Muscle of leg (tissue), 3 donors: ENCODE measurements at regions not wholly inside any gene's neighbourhood (a gene's known extent, or its start where the extent isn't known, plus 50 kb on each side); places are given as distances from the start of the nearest gene placed in this dataset.
A peak's percentile ranks its signal among the peaks of the same experiment; 100 is the strongest.

Experiments
- DNase-seq: peaks from one replicate; pipeline ENCODE4 v3.0.0; 2013
- H3K27ac ChIP-seq: one replicate; pipeline ENCODE4 v1.5.1; 2013; ENCODE audit warnings: mild to moderate bottlenecking, low read length, control low read depth
- H3K27me3 ChIP-seq: one replicate; pipeline ENCODE4 v1.6.1; 2013; ENCODE audit warnings: low read length; ENCODE audit not compliant: control insufficient read depth, insufficient read depth
- H3K36me3 ChIP-seq: one replicate; pipeline ENCODE4 v1.6.1; 2013; ENCODE audit warnings: low read length; ENCODE audit not compliant: control insufficient read depth, insufficient read depth
- H3K4me1 ChIP-seq: one replicate; pipeline ENCODE4 v1.6.1; 2013; ENCODE audit warnings: low read length; ENCODE audit not compliant: control insufficient read depth, insufficient read depth
- H3K4me3 ChIP-seq: one replicate; pipeline ENCODE4 v1.5.1; 2013; ENCODE audit warnings: low read length, control low read depth
- H3K9me3 ChIP-seq: replicated peaks from 2 replicates; pipeline ENCODE4 v1.6.1; 2013; ENCODE audit warnings: low read depth, low read length; ENCODE audit not compliant: control insufficient read depth
- WGBS: methylation state at CpG from one replicate; pipeline ENCODE4 v1.1.5; 2013; ENCODE audit warnings: missing lambda C conversion rate; ENCODE audit not compliant: insufficient coverage; 5-methylcytosine and 5-hydroxymethylcytosine counted together

- Histone ChIP-seq H3K4me1 (no peaks in the 10 kb centered on the region), H3K27me3 (no peaks in the 10 kb centered on the region), H3K36me3 (no peaks in the 10 kb centered on the region), H3K4me3 (no peak overlapping the region), H3K9me3 (no peaks in the 10 kb centered on the region), H3K27ac (no peak overlapping the region)
- 92% methylated on average over 2 of the region's 7 CpGs for WGBS
- DNase-seq = no peak
Measured at GRCh38 chr5:39785410-39785809, 360.6 kb upstream of the DAB2 start.

- no peak overlapping the region for H3K27ac ChIP-seq
- no peaks in the 10 kb centered on the region for H3K27me3 ChIP-seq
- no peaks in the 10 kb centered on the region for H3K36me3 ChIP-seq
- no peaks in the 10 kb centered on the region for H3K9me3 ChIP-seq
- DNase-seq = peak; percentile 24
- H3K4me3 ChIP-seq = no peak overlapping the region
- WGBS = no CpG with 5 or more reads among the region's 3 CpGs
- H3K4me1 ChIP-seq = no peaks in the 10 kb centered on the region
Measured at GRCh38 chr5:39783756-39784421, 359.1 kb upstream of the DAB2 start.

GRCh38 chr5:39780347-39780746 lies 355.6 kb upstream of the DAB2 start:
- Histone ChIP-seq H3K27me3 (no peaks in the 10 kb centered on the region), H3K4me1 (no peaks in the 10 kb centered on the region), H3K9me3 (no peaks in the 10 kb centered on the region), H3K27ac (no peak overlapping the region), H3K4me3 (no peak overlapping the region), H3K36me3 (no peaks in the 10 kb centered on the region)
- DNase-seq = peak; percentile 50

- Histone ChIP-seq H3K9me3 (no peaks in the 10 kb centered on the region), H3K27ac (no peak overlapping the region), H3K27me3 (no peaks in the 10 kb centered on the region), H3K4me1 (no peaks in the 10 kb centered on the region), H3K36me3 (no peaks in the 10 kb centered on the region), H3K4me3 (no peak overlapping the region)
- WGBS = no CpG with 5 or more reads among the region's 1 CpG
- no peak for DNase-seq
Measured at GRCh38 chr5:39779831-39780230, 355.1 kb upstream of the DAB2 start.

- Histone ChIP-seq H3K4me1 (no peaks in the 10 kb centered on the region), H3K27ac (no peak overlapping the region), H3K9me3 (no peaks in the 10 kb centered on the region), H3K27me3 (no peaks in the 10 kb centered on the region), H3K36me3 (no peaks in the 10 kb centered on the region), H3K4me3 (no peak overlapping the region)
- WGBS = 86% methylated on average over 1 of the region's 5 CpGs
- no peak for DNase-seq
Measured at GRCh38 chr5:39775797-39776365, 351.1 kb upstream of the DAB2 start.

- no peaks in the 10 kb centered on the region for H3K9me3 ChIP-seq
- no peaks in the 10 kb centered on the region for H3K27me3 ChIP-seq
- no peak overlapping the region for H3K27ac ChIP-seq
- DNase-seq = no peak
- H3K4me1 ChIP-seq = no peaks in the 10 kb centered on the region
- H3K4me3 ChIP-seq = no peak overlapping the region
- no peaks in the 10 kb centered on the region for H3K36me3 ChIP-seq
- WGBS = no CpG with 5 or more reads among the region's 2 CpGs
Measured at GRCh38 chr5:39775086-39775796, 350.5 kb upstream of the DAB2 start.

- no peaks in the 10 kb centered on the region for H3K4me1 ChIP-seq
- H3K27me3 ChIP-seq = no peaks in the 10 kb centered on the region
- DNase-seq = peak; percentile 20
- H3K36me3 ChIP-seq = no peaks in the 10 kb centered on the region
- H3K4me3 ChIP-seq = no peak overlapping the region
- H3K9me3 ChIP-seq = no peaks in the 10 kb centered on the region
- no peak overlapping the region for H3K27ac ChIP-seq
Measured at GRCh38 chr5:39774605-39775004, 349.8 kb upstream of the DAB2 start.

GRCh38 chr5:39772307-39772706 lies 347.5 kb upstream of the DAB2 start:
- Histone ChIP-seq H3K4me1 (no peaks in the 10 kb centered on the region), H3K9me3 (no peaks in the 10 kb centered on the region), H3K4me3 (no peak overlapping the region), H3K36me3 (no peaks in the 10 kb centered on the region), H3K27me3 (no peaks in the 10 kb centered on the region), H3K27ac (no peak overlapping the region)
- DNase-seq = no peak
- no CpG with 5 or more reads among the region's 2 CpGs for WGBS

GRCh38 chr5:39767916-39768315 lies 343.1 kb upstream of the DAB2 start:
- H3K4me1 ChIP-seq = no peaks in the 10 kb centered on the region
- WGBS = 100% methylated on average over 1 of the region's 5 CpGs
- no peaks in the 10 kb centered on the region for H3K36me3 ChIP-seq
- no peak for DNase-seq
- H3K27ac ChIP-seq = no peak overlapping the region
- no peak overlapping the region for H3K4me3 ChIP-seq
- H3K9me3 ChIP-seq = no peaks in the 10 kb centered on the region
- H3K27me3 ChIP-seq = no peaks in the 10 kb centered on the region

GRCh38 chr5:39765366-39765765 lies 340.6 kb upstream of the DAB2 start:
- Histone ChIP-seq H3K4me3 (no peak overlapping the region), H3K36me3 (no peaks in the 10 kb centered on the region), H3K4me1 (peaks cover 2% of the 10 kb centered on the region), H3K27me3 (no peaks in the 10 kb centered on the region), H3K9me3 (no peaks in the 10 kb centered on the region), H3K27ac (peak overlapping the region; percentile 21)
- peak; percentile 79 for DNase-seq
- no CpG with 5 or more reads among the region's 2 CpGs for WGBS
